Cardiac fibroblast (primary cell): ENCODE measurements at regions not wholly inside any gene's neighbourhood (a gene's known extent, or its start where the extent isn't known, plus 50 kb on each side); places are given as distances from the start of the nearest gene placed in this dataset.

Experiments used
- DNase-seq, 2 donors: peaks; one replicate each; pipeline versions ENCODE4 v3.0.0 to v3.0.0-alpha.2; 2010; ENCODE audit warnings: low read depth in 2 of 2
- H3K4me3 ChIP-seq, 2 donors: replicated peaks in 1 of 2; 1 replicate in 1 of 2; 2 replicates in 1 of 2; pipeline ENCODE4 v1.5.1; 2011; ENCODE audit warnings: low read depth in 2 of 2, low read length in 2 of 2, mild to moderate bottlenecking in 2 of 2, moderate library complexity in 1 of 2
- TF ChIP-seq, protein P1 (sequence below): IDR thresholded peaks from one replicate; pipeline ENCODE4 v1.5.1; 2011; ENCODE audit warnings: low read depth, mild to moderate bottlenecking, low read length, inconsistent platforms

DNA sequence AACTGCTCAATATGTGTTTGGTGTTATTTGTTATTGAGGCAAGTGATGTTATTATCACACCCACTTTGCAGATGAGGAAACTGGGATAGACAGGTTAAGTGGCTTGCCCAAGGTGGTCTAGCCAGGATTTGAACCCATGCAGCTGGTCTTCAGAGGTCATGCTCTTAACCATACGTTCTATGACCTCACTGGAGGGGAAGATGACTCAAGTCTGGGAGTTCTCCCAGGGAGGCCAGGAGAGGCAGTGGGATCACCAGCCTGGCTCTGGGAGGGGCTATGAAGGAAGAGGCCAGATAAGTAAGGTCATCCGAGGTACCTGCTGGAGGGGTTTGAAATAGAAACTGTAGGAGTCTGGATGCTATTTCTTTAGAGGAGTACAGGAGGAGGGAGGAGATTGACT, 95.3 kb downstream of the NAV1 start:
- TF ChIP-seq, protein P1, sequence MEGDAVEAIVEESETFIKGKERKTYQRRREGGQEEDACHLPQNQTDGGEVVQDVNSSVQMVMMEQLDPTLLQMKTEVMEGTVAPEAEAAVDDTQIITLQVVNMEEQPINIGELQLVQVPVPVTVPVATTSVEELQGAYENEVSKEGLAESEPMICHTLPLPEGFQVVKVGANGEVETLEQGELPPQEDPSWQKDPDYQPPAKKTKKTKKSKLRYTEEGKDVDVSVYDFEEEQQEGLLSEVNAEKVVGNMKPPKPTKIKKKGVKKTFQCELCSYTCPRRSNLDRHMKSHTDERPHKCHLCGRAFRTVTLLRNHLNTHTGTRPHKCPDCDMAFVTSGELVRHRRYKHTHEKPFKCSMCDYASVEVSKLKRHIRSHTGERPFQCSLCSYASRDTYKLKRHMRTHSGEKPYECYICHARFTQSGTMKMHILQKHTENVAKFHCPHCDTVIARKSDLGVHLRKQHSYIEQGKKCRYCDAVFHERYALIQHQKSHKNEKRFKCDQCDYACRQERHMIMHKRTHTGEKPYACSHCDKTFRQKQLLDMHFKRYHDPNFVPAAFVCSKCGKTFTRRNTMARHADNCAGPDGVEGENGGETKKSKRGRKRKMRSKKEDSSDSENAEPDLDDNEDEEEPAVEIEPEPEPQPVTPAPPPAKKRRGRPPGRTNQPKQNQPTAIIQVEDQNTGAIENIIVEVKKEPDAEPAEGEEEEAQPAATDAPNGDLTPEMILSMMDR, result no peak
- H3K4me3 ChIP-seq, result no peak overlapping the region
- DNase-seq, result peak; percentile 46 to 55

DNA sequence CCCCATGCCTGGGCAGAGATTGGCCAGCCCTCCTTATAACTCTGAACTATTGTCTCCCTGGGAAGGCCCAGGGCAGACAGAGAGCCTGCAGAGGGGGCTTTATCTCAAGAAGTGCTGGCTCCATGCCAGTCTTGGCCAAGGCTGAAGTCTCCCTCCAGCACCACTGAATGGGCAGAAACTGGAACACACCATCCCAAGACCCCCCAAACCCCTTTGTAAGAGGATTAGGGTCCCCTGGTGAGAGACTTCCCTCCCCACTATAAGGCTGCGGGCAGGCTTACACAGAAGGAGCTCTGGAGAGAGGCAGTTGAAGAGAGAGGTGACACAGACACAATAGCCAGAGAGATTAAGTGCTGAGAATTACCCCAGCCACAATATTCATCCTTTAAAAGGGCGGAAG, 97.2 kb downstream of the NAV1 start:
- TF ChIP-seq, protein P1, result no peak
- no peak for DNase-seq
- H3K4me3 ChIP-seq, result no peak overlapping the region

DNA sequence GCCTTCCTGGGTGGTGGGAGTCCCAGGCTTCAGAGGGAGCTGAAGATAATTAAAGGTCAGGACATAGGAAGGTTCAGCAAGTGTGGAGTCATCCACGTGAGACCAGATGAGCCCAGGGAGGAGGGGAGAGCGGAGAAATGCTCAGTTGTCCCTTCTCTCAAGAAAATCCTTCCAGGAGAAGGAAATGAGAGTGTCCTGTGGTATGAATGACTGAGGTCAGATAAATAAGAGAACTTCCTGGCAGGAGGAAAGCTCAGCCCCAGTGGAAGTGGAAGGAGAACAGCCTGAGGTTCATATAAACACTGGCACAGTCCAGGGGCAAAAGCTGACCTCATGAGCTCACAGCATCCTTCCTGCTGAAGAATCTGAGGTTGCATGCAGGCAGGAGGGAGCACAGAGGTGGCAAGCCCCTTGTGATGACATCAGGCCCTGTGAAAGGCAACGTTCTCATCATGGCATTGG, 97.6 kb downstream of the NAV1 start:
- DNase-seq, result peak; percentile 65 to 88
- H3K4me3 ChIP-seq, result no peak overlapping the region
- TF ChIP-seq, protein P1, result no peak

DNA sequence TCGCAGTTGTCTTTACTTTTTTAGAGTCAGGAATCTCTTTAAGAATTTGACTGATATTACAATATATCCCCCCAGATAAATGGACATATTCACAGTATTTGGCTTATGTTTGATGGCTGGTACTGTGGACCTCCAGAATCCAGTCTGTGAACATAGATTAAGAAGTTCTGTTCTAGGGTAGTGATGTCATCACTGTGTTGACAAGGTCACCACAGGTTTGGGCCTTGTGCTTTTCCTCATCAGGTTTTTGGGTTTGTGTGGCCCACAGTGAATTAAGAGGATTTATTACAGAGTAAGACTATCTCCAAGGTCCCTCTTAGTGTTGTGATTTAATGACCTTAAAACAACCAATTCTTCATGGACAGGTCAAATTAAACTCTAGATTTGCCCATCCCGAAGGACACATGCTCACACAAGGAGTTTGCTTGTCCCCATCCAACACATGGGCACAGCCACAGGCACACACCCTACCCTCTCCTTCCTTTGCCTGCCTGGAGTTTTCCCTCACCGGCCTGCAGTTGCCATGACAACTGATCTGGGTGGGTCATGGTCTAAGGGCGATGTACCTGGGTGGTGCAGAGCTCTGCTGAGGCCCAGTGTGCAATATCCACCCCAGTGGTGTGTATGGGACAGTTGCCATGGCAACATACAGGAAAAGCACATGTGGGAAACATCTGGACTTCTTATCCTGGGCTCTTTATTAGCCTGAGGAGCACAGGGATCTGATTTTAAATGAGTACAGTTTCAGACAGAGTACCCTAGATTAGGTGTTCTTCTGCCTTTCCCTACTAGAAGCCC, 98.6 kb downstream of the NAV1 start:
- H3K4me3 ChIP-seq, result no peak overlapping the region
- DNase-seq, result peak; percentile 68 to 73
- TF ChIP-seq, protein P1, result no peak

DNA sequence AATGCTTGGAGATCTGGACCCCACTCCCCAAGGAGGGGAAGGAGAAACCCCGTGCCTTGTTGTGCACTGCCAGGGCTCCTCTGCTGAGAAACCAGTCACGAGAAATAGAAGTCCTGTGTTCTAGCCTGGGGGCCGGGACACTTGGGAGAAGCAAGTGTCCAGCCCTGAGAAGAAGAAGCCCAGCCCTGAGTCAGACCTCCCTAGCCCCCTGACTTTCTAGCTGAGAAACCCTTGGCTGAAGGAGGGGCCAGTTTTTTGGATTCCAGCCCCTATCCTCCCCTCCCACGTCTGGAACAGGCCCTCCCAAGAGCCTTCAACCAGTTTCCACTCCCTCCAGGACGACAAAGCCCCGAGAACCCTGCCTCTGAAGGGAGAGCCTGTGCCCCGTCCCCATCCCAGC, 100.5 kb downstream of the NAV1 start:
- no peak overlapping the region for H3K4me3 ChIP-seq
- no peak for DNase-seq

DNA sequence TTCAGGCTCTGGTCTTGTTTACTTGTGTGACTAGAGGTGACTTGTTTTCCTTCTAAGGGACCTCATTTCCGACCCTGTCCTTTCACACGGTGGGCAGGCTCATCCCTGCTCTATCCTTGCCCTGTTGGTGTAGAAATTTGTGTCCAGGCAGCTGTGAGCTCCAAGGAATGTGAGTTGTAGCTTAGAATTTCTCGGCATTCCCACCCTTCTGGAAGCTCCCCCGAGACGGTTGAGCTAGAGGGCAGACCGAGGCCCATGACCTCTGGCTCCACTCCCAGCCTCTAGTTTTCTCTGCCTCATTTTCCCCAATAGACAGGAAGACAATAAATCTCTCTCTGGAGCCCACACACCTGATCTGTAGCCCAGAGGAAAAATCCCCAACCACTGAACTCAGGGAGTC, 100.9 kb downstream of the NAV1 start:
- DNase-seq, result peak in 1 of 2 donors; percentile 40
- H3K4me3 ChIP-seq, result no peak overlapping the region
- TF ChIP-seq, protein P1, result no peak

More for the DNA sequence above, 100.5 kb downstream of the NAV1 start:
- TF ChIP-seq, protein P1, result no peak
